ENCODE measurements at regions not wholly inside any gene's neighbourhood (a gene's known extent, or its start where the extent isn't known, plus 50 kb on each side); places are given as distances from the start of the nearest gene placed in this dataset.

DNA sequence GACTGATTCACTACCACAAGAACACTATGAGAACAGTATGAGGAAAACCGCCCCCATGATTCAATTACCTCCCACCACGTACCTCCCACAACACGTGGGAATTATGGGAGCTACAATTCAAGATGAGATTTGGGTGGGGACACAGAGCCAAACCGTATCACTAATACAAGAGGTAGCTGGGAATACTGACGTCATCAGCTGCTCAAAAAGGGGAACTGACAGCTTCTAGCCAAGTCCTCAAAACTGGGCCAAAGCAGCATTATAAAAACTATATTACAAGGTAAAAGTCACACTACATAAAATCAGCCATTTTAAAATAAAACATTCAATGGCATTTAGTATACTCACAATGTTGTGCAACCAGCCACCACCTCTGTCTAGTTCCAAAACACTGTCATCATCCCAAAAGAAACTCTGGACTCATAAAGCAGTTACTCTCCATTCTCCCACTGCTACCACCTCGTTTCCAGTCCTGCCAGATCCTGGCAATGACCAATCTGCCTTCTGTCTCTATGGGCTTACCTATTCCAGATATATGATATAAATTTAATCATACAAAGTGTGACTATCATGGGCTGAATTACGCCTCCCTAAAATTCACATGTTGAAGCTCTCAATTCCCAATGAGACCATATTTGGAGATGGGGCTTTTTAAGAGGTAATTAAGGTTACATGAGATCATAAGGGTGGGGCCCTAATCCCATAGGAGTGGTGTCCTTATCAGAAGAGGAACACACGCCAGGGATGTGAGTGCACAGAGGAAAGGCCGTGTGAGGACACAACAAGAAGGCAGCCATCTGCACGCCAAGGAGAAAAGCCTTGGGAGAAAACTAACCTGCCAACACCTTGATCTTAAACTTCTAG lies 192.1 kb downstream of the SETD4 start:
- H2AFZ ChIP-seq (ENCODE audit: insufficient read depth, low read depth, low read length, poor library complexity, severe bottlenecking), result no peak overlapping the region
- H3K4me3 ChIP-seq (replicated peaks in 1 of 3; ENCODE audit: low read depth in 2 of 3, low read length in 3 of 3), result no peak overlapping the region
- H3K27ac Mint-ChIP-seq, result peak overlapping the region in 2 of 7 donors; percentile 22 to 32
- H3K4me1 ChIP-seq (ENCODE audit: control insufficient read depth in 1 of 2, insufficient read depth in 2 of 2, low read length in 2 of 2), result no peaks in the 10 kb centered on the region
- H3K36me3 Mint-ChIP-seq, result no peaks in the 10 kb centered on the region
- no peak overlapping the region for H3K4me2 ChIP-seq (replicated peaks; ENCODE audit: extremely low read depth, low read length, poor library complexity, severe bottlenecking)
- H4K20me1 ChIP-seq (ENCODE audit: insufficient read depth, low read length), result no peaks in the 10 kb centered on the region
- H3K4me1 Mint-ChIP-seq, result no peaks in the 10 kb centered on the region
- H3K9me3 Mint-ChIP-seq, result peaks cover 0 to 20% (median 4%) of the 10 kb centered on the region in 7 donors
- no peaks in the 10 kb centered on the region for H3K79me2 ChIP-seq (ENCODE audit: insufficient read depth, low read length)
- no peak overlapping the region for H3K4me3 Mint-ChIP-seq
- no peaks in the 10 kb centered on the region for H3K27me3 ChIP-seq (ENCODE audit: control insufficient read depth in 2 of 2, insufficient read depth in 2 of 2, low read length in 2 of 2)
- H3K9me3 ChIP-seq (replicated peaks in 1 of 2; ENCODE audit: control insufficient read depth in 1 of 2, insufficient read depth in 1 of 2, low read length in 2 of 2), result peaks cover 0 to 3% of the 10 kb centered on the region in 2 donors
- DNase-seq, result peak; percentile 35 to 56 (median 52)
- TF ChIP-seq, protein P1, sequence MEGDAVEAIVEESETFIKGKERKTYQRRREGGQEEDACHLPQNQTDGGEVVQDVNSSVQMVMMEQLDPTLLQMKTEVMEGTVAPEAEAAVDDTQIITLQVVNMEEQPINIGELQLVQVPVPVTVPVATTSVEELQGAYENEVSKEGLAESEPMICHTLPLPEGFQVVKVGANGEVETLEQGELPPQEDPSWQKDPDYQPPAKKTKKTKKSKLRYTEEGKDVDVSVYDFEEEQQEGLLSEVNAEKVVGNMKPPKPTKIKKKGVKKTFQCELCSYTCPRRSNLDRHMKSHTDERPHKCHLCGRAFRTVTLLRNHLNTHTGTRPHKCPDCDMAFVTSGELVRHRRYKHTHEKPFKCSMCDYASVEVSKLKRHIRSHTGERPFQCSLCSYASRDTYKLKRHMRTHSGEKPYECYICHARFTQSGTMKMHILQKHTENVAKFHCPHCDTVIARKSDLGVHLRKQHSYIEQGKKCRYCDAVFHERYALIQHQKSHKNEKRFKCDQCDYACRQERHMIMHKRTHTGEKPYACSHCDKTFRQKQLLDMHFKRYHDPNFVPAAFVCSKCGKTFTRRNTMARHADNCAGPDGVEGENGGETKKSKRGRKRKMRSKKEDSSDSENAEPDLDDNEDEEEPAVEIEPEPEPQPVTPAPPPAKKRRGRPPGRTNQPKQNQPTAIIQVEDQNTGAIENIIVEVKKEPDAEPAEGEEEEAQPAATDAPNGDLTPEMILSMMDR (IDR thresholded peaks at IDR 0.05), result no peak
- peaks cover 1 to 9% (median 4%) of the 10 kb centered on the region in 3 donors for H3K27me3 Mint-ChIP-seq (ENCODE audit: low read depth in 3 of 3)
- no peak overlapping the region for H3K9ac ChIP-seq (ENCODE audit: insufficient read depth, low read length, poor library complexity, severe bottlenecking)
- no peaks in the 10 kb centered on the region for H3K36me3 ChIP-seq (replicated peaks in 1 of 2; ENCODE audit: control insufficient read depth in 1 of 2, insufficient read depth in 2 of 2, low read length in 2 of 2)
- WGBS (ENCODE audit: insufficient coverage), result 49% methylated on average over 5 of the region's 10 CpGs
- H3K27ac ChIP-seq (ENCODE audit: low read depth in 1 of 2, low read length in 2 of 2), result no peak overlapping the region
- intact Hi-C loops (cut with micrococcal nuclease), result no loop called here

DNA sequence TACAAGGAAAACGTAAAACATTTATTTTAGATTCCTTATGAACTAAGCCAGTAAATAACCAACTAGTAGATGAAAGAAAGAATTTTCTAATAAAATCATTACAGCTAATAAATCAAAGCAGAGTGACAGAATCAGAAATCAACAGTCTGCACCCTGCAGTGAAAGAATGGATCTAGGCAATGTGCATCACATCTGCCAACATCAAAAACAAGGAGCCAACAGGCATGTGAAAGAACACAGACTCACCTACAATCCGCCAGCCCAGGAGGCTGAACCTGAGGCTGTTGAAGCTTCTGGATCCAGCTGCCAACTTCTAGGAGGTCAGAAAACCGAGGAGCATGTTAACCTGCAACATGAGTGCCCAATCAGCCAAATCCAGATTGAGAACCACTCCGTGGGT lies 196.3 kb downstream of the SETD4 start:
- H3K9me3 ChIP-seq (replicated peaks in 1 of 2; ENCODE audit: control insufficient read depth in 1 of 2, insufficient read depth in 1 of 2, low read length in 2 of 2), result peaks cover 0 to 3% of the 10 kb centered on the region in 2 donors
- no peak for DNase-seq
- no peak overlapping the region for H2AFZ ChIP-seq (ENCODE audit: insufficient read depth, low read depth, low read length, poor library complexity, severe bottlenecking)
- H3K27me3 ChIP-seq (ENCODE audit: control insufficient read depth in 2 of 2, insufficient read depth in 2 of 2, low read length in 2 of 2), result no peaks in the 10 kb centered on the region
- no peak overlapping the region for H3K4me3 Mint-ChIP-seq
- TF ChIP-seq, protein P1 (IDR thresholded peaks at IDR 0.05), result no peak
- H3K27me3 Mint-ChIP-seq (ENCODE audit: low read depth in 3 of 3), result peaks cover 0 to 4% (median 3%) of the 10 kb centered on the region in 3 donors
- H3K4me1 ChIP-seq (ENCODE audit: control insufficient read depth in 1 of 2, insufficient read depth in 2 of 2, low read length in 2 of 2), result no peaks in the 10 kb centered on the region
- H3K79me2 ChIP-seq (ENCODE audit: insufficient read depth, low read length), result no peaks in the 10 kb centered on the region
- no peak overlapping the region for H3K27ac Mint-ChIP-seq
- peaks cover 0 to 15% (median 4%) of the 10 kb centered on the region in 7 donors for H3K9me3 Mint-ChIP-seq
- no peak overlapping the region for H3K27ac ChIP-seq (ENCODE audit: low read depth in 1 of 2, low read length in 2 of 2)
- no peak overlapping the region for H3K4me3 ChIP-seq (replicated peaks in 1 of 3; ENCODE audit: low read depth in 2 of 3, low read length in 3 of 3)
- H3K9ac ChIP-seq (ENCODE audit: insufficient read depth, low read length, poor library complexity, severe bottlenecking), result no peak overlapping the region
- H3K36me3 ChIP-seq (replicated peaks in 1 of 2; ENCODE audit: control insufficient read depth in 1 of 2, insufficient read depth in 2 of 2, low read length in 2 of 2), result no peaks in the 10 kb centered on the region
- intact Hi-C loops (cut with micrococcal nuclease), result no loop called here
- H3K36me3 Mint-ChIP-seq, result no peaks in the 10 kb centered on the region
- H3K4me1 Mint-ChIP-seq, result no peaks in the 10 kb centered on the region
- no peaks in the 10 kb centered on the region for H4K20me1 ChIP-seq (ENCODE audit: insufficient read depth, low read length)
- WGBS (ENCODE audit: insufficient coverage), result 83% methylated on average over 2 of the region's 4 CpGs
- H3K4me2 ChIP-seq (replicated peaks; ENCODE audit: extremely low read depth, low read length, poor library complexity, severe bottlenecking), result no peak overlapping the region

Measured in CD14-positive monocyte (primary cell).